ENCODE measurements at regions not wholly inside any gene's neighbourhood (a gene's known extent, or its start where the extent isn't known, plus 50 kb on each side); places are given as distances from the start of the nearest gene placed in this dataset.

DNA sequence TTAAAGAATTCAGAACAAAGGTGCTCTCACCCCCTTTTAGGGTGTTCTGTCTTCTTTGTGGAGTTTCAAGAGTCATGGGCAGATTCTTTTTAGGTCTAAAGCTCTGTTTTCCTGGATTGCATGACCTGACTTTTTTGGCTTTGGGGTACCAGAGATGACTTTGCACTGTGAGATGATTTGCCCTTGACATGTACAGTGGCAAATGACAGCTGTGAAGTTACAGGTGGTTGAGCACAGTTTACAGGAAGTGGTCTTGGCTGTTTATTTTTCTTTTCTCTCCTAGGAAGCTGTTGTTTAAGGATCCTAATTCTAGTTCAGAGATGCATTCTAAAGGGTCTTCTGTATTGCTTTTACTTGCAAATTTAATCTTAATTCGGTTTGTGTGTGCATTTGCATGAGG is 83.8 kb upstream of the METAP2 start:
- TF ChIP-seq, protein P1, sequence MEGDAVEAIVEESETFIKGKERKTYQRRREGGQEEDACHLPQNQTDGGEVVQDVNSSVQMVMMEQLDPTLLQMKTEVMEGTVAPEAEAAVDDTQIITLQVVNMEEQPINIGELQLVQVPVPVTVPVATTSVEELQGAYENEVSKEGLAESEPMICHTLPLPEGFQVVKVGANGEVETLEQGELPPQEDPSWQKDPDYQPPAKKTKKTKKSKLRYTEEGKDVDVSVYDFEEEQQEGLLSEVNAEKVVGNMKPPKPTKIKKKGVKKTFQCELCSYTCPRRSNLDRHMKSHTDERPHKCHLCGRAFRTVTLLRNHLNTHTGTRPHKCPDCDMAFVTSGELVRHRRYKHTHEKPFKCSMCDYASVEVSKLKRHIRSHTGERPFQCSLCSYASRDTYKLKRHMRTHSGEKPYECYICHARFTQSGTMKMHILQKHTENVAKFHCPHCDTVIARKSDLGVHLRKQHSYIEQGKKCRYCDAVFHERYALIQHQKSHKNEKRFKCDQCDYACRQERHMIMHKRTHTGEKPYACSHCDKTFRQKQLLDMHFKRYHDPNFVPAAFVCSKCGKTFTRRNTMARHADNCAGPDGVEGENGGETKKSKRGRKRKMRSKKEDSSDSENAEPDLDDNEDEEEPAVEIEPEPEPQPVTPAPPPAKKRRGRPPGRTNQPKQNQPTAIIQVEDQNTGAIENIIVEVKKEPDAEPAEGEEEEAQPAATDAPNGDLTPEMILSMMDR (conservative IDR thresholded peaks at IDR 0.05 in 1 of 2, IDR thresholded peaks at IDR 0.05 in 1 of 2; ENCODE audit: extremely low read depth in 1 of 2, insufficient read depth in 1 of 2, low read depth in 1 of 2, low read length in 2 of 2): no peak
- no peak for TF ChIP-seq EZH2 (IDR thresholded peaks at IDR 0.05; ENCODE audit: borderline replicate concordance, low read length)

All from mammary epithelial cell (primary cell).